HCT116 (cell line): ENCODE measurements at regions not wholly inside any gene's neighbourhood (a gene's known extent, or its start where the extent isn't known, plus 50 kb on each side); places are given as distances from the start of the nearest gene placed in this dataset.
A peak's percentile ranks its signal among the peaks of the same experiment; 100 is the strongest.

Source experiments
- ELF1 ChIP-seq: IDR thresholded peaks from 2 replicates; pipeline ENCODE4 v1.6.1; 2012; ENCODE audit warnings: low read depth, borderline replicate concordance
- EZH2 ChIP-seq: fragments of 200-600 bp; sonication (generic); IDR thresholded peaks from 2 replicates; pipeline ENCODE4 v1.6.1; 2017; ENCODE audit warnings: antibody characterized with exemption, mixed run types
- EZH2phosphoT487 ChIP-seq: fragments of 200-600 bp; IDR thresholded peaks from 2 replicates; pipeline ENCODE4 v1.6.1; 2018; ENCODE audit warnings: antibody characterized with exemption, borderline replicate concordance
- POLR2A ChIP-seq: IDR thresholded peaks from 2 replicates; pipeline ENCODE4 v1.7.0; 2011; ENCODE audit warnings: borderline replicate concordance; ENCODE audit not compliant: insufficient read depth, insufficient read length; ENCODE audit errors: extremely low read depth
- SRF ChIP-seq: IDR thresholded peaks from 2 replicates; pipeline ENCODE4 v1.6.1; 2012; ENCODE audit warnings: low read depth
- ZFX ChIP-seq: fragments of 450-650 bp; IDR thresholded peaks from 2 replicates; pipeline ENCODE4 v1.6.1; 2017
- TF ChIP-seq, protein P1 (sequence below): IDR thresholded peaks from 2 replicates; pipeline ENCODE4 v1.6.1; 2011; ENCODE audit warnings: mild to moderate bottlenecking, low read length, moderate library complexity; ENCODE audit not compliant: insufficient replicate concordance; ENCODE audit errors: extremely low read depth
- TF ChIP-seq, protein P2 (sequence below): IDR thresholded peaks from 2 replicates; pipeline ENCODE4 v1.6.1; 2012; ENCODE audit warnings: low read depth
- TF ChIP-seq, protein P3 (sequence below), 3 experiments: fragments of 200-600 bp in 1 of 3; sonication (generic) in 1 of 3; IDR thresholded peaks in 2 of 3; conservative IDR thresholded peaks in 1 of 3; 2 replicates each; pipeline ENCODE4 v1.5.1; 2012 to 2017; ENCODE audit warnings: low read depth in 2 of 3, low read length in 2 of 3, antibody characterized with exemption in 1 of 3, borderline replicate concordance in 1 of 3, control low read depth in 1 of 3, mild to moderate bottlenecking in 1 of 3, mixed read lengths in 1 of 3, mixed run types in 1 of 3, moderate library complexity in 1 of 3; ENCODE audit not compliant: insufficient read depth in 1 of 3

DNA sequence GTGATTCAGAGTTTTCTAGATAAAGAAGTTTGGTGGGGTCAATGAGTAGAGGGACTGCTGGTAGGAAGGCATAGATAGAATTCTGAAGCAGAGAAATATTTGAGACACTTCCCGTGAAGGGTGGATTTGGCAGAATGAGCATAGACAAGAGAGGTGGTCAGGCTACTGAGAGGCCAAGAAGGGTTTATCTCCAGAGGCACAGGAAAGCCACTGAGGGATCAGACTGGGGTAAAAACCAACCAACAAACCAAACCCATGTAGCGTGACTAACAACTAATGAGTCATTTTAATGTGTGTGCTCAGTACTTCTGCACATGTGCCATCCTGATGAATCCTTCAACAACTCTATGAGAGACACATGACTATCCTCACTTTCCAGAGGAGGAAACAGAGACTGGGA, 60.0 kb upstream of the SERP2 start:
- TF ChIP-seq, protein P1, sequence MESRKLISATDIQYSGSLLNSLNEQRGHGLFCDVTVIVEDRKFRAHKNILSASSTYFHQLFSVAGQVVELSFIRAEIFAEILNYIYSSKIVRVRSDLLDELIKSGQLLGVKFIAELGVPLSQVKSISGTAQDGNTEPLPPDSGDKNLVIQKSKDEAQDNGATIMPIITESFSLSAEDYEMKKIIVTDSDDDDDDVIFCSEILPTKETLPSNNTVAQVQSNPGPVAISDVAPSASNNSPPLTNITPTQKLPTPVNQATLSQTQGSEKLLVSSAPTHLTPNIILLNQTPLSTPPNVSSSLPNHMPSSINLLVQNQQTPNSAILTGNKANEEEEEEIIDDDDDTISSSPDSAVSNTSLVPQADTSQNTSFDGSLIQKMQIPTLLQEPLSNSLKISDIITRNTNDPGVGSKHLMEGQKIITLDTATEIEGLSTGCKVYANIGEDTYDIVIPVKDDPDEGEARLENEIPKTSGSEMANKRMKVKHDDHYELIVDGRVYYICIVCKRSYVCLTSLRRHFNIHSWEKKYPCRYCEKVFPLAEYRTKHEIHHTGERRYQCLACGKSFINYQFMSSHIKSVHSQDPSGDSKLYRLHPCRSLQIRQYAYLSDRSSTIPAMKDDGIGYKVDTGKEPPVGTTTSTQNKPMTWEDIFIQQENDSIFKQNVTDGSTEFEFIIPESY, result no peak
- TF ChIP-seq EZH2phosphoT487 (no peak), ZFX (no peak), EZH2 (no peak), SRF (no peak), POLR2A (peak; percentile 24), ELF1 (no peak)
- TF ChIP-seq, protein P2, sequence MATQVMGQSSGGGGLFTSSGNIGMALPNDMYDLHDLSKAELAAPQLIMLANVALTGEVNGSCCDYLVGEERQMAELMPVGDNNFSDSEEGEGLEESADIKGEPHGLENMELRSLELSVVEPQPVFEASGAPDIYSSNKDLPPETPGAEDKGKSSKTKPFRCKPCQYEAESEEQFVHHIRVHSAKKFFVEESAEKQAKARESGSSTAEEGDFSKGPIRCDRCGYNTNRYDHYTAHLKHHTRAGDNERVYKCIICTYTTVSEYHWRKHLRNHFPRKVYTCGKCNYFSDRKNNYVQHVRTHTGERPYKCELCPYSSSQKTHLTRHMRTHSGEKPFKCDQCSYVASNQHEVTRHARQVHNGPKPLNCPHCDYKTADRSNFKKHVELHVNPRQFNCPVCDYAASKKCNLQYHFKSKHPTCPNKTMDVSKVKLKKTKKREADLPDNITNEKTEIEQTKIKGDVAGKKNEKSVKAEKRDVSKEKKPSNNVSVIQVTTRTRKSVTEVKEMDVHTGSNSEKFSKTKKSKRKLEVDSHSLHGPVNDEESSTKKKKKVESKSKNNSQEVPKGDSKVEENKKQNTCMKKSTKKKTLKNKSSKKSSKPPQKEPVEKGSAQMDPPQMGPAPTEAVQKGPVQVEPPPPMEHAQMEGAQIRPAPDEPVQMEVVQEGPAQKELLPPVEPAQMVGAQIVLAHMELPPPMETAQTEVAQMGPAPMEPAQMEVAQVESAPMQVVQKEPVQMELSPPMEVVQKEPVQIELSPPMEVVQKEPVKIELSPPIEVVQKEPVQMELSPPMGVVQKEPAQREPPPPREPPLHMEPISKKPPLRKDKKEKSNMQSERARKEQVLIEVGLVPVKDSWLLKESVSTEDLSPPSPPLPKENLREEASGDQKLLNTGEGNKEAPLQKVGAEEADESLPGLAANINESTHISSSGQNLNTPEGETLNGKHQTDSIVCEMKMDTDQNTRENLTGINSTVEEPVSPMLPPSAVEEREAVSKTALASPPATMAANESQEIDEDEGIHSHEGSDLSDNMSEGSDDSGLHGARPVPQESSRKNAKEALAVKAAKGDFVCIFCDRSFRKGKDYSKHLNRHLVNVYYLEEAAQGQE, result no peak
- TF ChIP-seq, protein P3, sequence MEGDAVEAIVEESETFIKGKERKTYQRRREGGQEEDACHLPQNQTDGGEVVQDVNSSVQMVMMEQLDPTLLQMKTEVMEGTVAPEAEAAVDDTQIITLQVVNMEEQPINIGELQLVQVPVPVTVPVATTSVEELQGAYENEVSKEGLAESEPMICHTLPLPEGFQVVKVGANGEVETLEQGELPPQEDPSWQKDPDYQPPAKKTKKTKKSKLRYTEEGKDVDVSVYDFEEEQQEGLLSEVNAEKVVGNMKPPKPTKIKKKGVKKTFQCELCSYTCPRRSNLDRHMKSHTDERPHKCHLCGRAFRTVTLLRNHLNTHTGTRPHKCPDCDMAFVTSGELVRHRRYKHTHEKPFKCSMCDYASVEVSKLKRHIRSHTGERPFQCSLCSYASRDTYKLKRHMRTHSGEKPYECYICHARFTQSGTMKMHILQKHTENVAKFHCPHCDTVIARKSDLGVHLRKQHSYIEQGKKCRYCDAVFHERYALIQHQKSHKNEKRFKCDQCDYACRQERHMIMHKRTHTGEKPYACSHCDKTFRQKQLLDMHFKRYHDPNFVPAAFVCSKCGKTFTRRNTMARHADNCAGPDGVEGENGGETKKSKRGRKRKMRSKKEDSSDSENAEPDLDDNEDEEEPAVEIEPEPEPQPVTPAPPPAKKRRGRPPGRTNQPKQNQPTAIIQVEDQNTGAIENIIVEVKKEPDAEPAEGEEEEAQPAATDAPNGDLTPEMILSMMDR (IDR thresholded peaks at IDR 0.05 in 2 of 3, conservative IDR thresholded peaks at IDR 0.05 in 1 of 3; ENCODE audit: borderline replicate concordance in 1 of 3, insufficient read depth in 1 of 3, low read depth in 2 of 3, low read length in 2 of 3), result no peak
